ENCODE measurements at regions not wholly inside any gene's neighbourhood (a gene's known extent, or its start where the extent isn't known, plus 50 kb on each side); places are given as distances from the start of the nearest gene placed in this dataset.

GRCh38 chr4:162347156-162347841 lies 183.5 kb upstream of the FSTL5 start:
- DNase-seq: no peak

GRCh38 chr4:162343967-162344366 lies 180.2 kb upstream of the FSTL5 start:
- no peak for DNase-seq

GRCh38 chr4:162341533-162341932 lies 177.7 kb upstream of the FSTL5 start:
- no peak for DNase-seq

DNA sequence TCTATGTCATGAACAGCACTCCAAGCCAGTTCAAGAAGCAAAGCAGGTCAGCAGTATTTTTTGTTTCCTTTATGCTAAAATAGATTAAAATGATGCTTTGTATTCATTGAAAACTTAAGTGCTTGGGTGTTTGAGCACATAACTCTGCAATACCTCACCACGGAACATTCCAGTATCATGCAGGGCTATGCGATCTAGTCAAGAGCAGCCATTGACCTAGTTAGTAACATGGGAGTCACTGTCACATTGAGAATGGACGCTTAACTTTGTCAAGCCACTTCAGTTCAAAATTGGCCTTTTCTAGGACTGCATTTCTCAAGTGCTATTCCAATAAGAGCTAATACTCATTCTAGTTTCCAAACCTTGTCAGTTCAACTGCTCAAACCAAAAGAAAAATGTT lies 160.1 kb upstream of the FSTL5 start:
- no peak for DNase-seq

GRCh38 chr4:162322054-162322453 lies 158.3 kb upstream of the FSTL5 start:
- DNase-seq: no peak

DNA sequence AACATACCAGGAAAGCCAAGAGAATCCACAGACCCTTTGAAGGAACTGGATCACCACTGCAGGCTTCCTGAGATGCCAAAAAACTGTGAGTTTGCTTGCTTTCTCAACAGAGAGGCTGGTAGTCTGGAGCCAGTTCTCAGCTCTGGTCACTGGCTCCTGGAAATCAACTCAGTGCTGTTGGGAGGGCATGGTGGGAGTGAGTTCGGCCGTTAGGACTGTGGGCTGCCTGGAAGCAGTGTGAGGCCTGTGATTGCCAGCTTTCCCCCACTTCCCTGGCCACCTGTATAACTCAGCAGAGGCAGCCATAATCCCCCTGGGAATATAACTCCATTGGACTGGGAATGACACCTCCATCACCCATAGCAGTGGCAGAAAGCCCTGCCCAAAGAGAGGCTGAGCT lies 122.0 kb upstream of the FSTL5 start:
- DNase-seq: no peak

DNA sequence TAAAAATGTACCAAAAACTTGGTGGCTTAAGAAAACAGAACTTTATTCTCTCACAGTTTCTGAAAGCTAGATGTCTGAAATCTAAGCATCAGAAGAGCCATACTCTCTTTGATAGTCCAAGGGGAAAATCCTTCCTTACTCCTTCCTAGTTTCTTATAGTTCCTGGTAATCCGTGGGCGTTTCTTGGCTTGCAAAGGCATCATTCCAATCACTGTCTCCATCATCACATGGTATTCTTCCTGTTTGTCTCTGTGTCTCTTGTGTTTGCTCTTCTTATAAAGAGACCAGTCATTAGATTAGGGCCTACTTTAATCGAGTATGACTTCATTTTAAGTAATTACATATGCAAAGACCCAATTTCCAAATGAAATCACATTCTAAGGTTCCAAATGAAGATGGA lies 118.9 kb upstream of the FSTL5 start:
- no peak for DNase-seq

DNA sequence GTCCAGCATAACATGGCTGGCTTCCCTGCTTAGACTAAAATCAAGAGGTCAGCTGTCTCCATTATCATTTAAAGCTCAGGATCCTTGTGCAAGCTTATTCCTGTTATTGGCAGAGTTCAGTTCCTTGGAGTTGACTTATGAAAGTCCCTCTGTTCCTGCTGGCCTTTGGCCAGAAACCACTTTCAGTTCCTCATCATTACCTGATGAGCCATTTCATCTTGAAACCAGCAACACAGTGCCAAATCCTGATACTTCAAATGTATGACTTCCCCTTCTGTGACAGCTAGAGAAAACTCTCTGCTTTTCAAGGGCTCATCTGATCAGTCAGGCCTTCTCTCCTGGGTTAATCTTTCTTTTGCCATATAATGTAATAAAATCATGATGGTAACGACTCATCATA lies 110.6 kb upstream of the FSTL5 start:
- no peak for DNase-seq

- DNase-seq: no peak
These were observed 108.4 kb upstream of the FSTL5 start for GRCh38 chr4:162272215-162272614.

GRCh38 chr4:162268911-162269310 lies 105.1 kb upstream of the FSTL5 start:
- no peak for DNase-seq

GRCh38 chr4:162265802-162266201 lies 102.0 kb upstream of the FSTL5 start:
- no peak for DNase-seq

DNA sequence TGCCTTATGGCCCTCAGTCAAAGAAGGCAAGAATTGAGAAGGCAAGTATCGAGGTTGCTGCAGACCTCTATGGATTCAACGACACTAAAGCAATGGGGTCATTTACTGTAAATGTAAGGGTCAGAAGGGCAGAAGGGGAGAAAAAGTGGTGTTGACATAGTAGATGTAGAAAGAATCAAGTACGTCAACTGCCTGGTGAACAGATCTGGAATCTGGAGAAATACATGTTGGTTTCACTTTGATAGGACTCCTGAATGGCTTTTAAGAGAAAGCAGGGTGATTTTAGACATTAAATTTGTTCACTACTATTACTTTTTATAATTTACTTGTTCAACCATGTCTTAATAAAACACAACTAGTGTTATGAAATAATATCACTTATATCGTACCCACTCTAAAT lies 81.3 kb upstream of the FSTL5 start:
- DNase-seq: no peak

DNA sequence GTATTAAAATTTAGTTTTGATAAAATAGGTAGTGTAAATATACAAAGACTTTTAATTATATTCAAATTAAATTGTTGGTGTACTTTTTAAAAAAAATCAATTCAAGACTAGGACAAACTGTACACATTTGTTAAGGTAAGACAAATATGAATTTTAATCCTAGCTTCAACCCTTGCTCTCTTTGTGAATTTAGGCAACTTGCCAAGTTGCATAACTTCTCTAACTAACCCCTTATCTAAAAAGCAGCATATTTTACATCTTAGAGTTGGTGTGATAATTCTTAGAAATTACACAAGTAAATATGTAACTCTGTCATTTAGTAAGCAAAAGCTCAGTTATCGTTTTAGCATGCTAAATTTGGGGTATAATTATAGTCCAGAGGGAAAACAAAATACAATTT lies 78.1 kb upstream of the FSTL5 start:
- DNase-seq: no peak

DNA sequence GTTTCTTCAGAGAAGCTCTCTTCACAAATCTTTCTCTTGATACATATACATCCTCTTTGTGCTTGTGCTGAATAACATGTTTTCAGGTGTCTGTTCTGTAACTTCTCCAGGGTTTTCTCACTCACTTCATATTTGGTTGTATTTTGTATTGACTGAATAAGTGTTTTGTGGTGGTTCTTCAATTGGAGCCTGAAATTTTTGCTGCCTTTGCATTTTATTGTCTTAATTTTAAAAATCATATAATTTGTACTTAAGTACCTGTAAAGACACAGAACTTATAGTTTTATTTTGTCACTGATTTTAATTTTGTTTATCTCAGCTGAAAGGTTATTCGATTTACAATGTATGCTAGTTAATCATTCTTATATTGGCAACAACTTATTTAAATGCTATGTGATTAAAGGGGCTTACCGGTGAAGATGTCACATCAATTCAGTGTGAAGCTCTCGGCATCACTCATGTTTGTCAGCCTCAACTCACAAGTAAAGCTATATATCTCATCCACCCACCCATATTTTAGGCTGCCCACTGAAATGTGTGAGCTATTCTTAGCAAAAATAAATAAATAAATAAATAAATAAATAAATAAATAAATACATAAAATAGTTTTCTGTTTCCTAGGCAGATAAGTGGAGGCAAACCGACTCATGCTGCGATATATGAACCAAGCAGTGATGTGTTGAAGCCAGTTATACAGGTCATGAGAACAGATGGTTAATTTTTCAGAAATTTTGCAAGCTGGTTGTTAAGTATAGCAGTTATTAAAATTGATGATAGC lies 76.4 kb upstream of the FSTL5 start:
- DNase-seq: no peak

DNA sequence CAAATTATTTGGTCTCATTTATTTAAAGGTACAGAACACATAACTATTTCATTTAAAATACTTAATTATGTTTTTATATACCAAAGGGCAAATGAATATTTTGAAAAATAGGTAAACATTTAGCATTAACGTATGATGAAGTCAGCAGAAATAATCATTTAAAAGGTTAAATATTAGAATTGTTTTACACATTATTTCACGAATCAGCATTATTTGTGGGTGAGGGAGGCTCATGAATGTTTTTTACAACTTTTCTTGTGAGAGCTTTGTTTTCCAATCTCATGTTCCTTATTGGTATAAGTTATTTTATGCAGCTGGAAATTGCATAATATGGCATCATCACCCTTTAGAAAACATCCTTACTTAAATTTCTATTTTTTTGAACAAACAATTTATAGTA lies 73.9 kb upstream of the FSTL5 start:
- DNase-seq: no peak

DNA sequence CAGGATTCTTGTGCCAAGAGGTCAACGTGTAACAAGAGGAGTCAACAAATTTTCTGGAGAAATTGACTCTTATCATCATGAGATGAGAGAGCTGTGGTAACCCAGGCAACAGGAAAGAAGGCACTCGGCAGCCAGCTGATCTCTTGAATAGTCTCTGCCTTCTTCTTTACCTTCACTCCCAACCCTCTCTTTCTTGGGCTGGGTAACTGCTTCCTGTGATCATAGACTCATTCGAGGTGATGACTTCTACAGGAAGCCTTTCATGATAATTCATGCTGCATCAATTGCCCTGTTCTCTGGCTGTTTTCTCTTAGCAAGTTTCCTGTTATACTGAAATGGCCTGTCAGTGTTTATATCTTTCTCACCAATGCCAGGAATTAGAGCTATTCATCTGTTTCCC lies 70.8 kb upstream of the FSTL5 start:
- no peak for DNase-seq

GRCh38 chr4:162232349-162232748 lies 68.5 kb upstream of the FSTL5 start:
- DNase-seq: no peak

- no peak for DNase-seq
These were observed 65.9 kb upstream of the FSTL5 start for GRCh38 chr4:162229670-162230069.

GRCh38 chr4:162221148-162221547 lies 57.3 kb upstream of the FSTL5 start:
- no peak for DNase-seq

Measured in dermis blood vessel endothelial cell (primary cell).